HG03135 (cell line): ENCODE measurements at regions not wholly inside any gene's neighbourhood (a gene's known extent, or its start where the extent isn't known, plus 50 kb on each side); places are given as distances from the start of the nearest gene placed in this dataset.

ENCODE experiments used
- ATAC-seq: cut with Tn5 transposase; IDR thresholded peaks from one replicate; pipeline ENCODE4 v1.9.1; 2021; ENCODE audit warnings: mild to moderate bottlenecking, moderate library complexity; ENCODE audit not compliant: unreplicated experiment

GRCh38 chr1:82625537-82625936 lies 824.8 kb downstream of the ADGRL2 start:
- ATAC-seq: no peak

GRCh38 chr1:82621076-82621475 lies 820.3 kb downstream of the ADGRL2 start:
- no peak for ATAC-seq

GRCh38 chr1:82614090-82614489 lies 813.4 kb downstream of the ADGRL2 start:
- ATAC-seq: no peak

- no peak for ATAC-seq
These were observed 812.3 kb downstream of the ADGRL2 start for GRCh38 chr1:82612986-82613385.

GRCh38 chr1:82606546-82606945 lies 805.8 kb downstream of the ADGRL2 start:
- ATAC-seq: no peak

- no peak for ATAC-seq
These were observed 803.8 kb downstream of the ADGRL2 start for GRCh38 chr1:82604524-82604923.

GRCh38 chr1:82600314-82600713 lies 799.6 kb downstream of the ADGRL2 start:
- no peak for ATAC-seq

GRCh38 chr1:82598812-82599211 lies 798.1 kb downstream of the ADGRL2 start:
- ATAC-seq: no peak

- ATAC-seq: no peak
These were observed 797.6 kb downstream of the ADGRL2 start for GRCh38 chr1:82598337-82598736.

GRCh38 chr1:82597649-82598048 lies 796.9 kb downstream of the ADGRL2 start:
- no peak for ATAC-seq

GRCh38 chr1:82597141-82597540 lies 796.4 kb downstream of the ADGRL2 start:
- no peak for ATAC-seq

GRCh38 chr1:82593561-82593960 lies 792.8 kb downstream of the ADGRL2 start:
- ATAC-seq: no peak

- ATAC-seq: no peak
These were observed 788.9 kb downstream of the ADGRL2 start for GRCh38 chr1:82589588-82589987.

- ATAC-seq: no peak
These were observed 786.6 kb downstream of the ADGRL2 start for GRCh38 chr1:82587371-82587770.

GRCh38 chr1:82586473-82586872 lies 785.7 kb downstream of the ADGRL2 start:
- ATAC-seq: no peak

GRCh38 chr1:82582347-82582746 lies 781.6 kb downstream of the ADGRL2 start:
- no peak for ATAC-seq

- no peak for ATAC-seq
These were observed 777.5 kb downstream of the ADGRL2 start for GRCh38 chr1:82578086-82578726.

- no peak for ATAC-seq
These were observed 766.6 kb downstream of the ADGRL2 start for GRCh38 chr1:82567348-82567747.

GRCh38 chr1:82565546-82565945 lies 764.8 kb downstream of the ADGRL2 start:
- no peak for ATAC-seq

GRCh38 chr1:82565146-82565545 lies 764.4 kb downstream of the ADGRL2 start:
- no peak for ATAC-seq

GRCh38 chr1:82564333-82564732 lies 763.6 kb downstream of the ADGRL2 start:
- no peak for ATAC-seq

GRCh38 chr1:82562448-82562847 lies 761.7 kb downstream of the ADGRL2 start:
- no peak for ATAC-seq

GRCh38 chr1:82560566-82560965 lies 759.8 kb downstream of the ADGRL2 start:
- ATAC-seq: no peak
